K562 (cell line): ENCODE measurements at regions not wholly inside any gene's neighbourhood (a gene's known extent, or its start where the extent isn't known, plus 50 kb on each side); places are given as distances from the start of the nearest gene placed in this dataset.

Experiments
- BDP1 ChIP-seq: IDR thresholded peaks from 3 replicates; pipeline ENCODE4 v1.6.1; 2011; ENCODE audit not compliant: insufficient read length, insufficient read depth
- CC2D1A ChIP-seq: fragments of 450-650 bp; IDR thresholded peaks from 2 replicates; pipeline ENCODE4 v1.6.1; 2017; ENCODE audit warnings: mild to moderate bottlenecking
- CHCHD3 ChIP-seq: fragments of 250-450 bp; sonication (Bioruptor Pico); IDR thresholded peaks from 2 replicates; pipeline ENCODE4 v2.1.2; 2022; ENCODE audit warnings: mild to moderate bottlenecking
- ELF1 ChIP-seq: fragments of 200-800 bp; sonication (Bioruptor generic); IDR thresholded peaks from 2 replicates; pipeline ENCODE4 v1.6.1; 2016; ENCODE audit warnings: missing genetic modification characterization, missing compliant biosample characterization
- HDAC1 ChIP-seq, 2 experiments: fragments of 450-650 bp; IDR thresholded peaks; 2 replicates each; pipeline ENCODE4 v1.6.1; 2016 to 2017; ENCODE audit warnings: inconsistent platforms in 1 of 2, mild to moderate bottlenecking in 1 of 2, moderate library complexity in 1 of 2
- HDAC3 ChIP-seq: fragments of 450-650 bp; IDR thresholded peaks from 2 replicates; pipeline ENCODE4 v1.6.1; 2018; ENCODE audit warnings: borderline replicate concordance, mild to moderate bottlenecking, moderate library complexity; ENCODE audit not compliant: partially characterized antibody
- LCOR ChIP-seq: sonication (generic); formaldehyde crosslinking; IDR thresholded peaks from 2 replicates; pipeline ENCODE4 v1.8.0; 2022; ENCODE audit warnings: mild to moderate bottlenecking, missing genetic modification reagents
- MTA2 ChIP-seq: fragments of 450-650 bp; IDR thresholded peaks from 2 replicates; pipeline ENCODE4 v1.6.1; 2016; ENCODE audit warnings: low read depth
- MYBL2 ChIP-seq, 2 experiments: fragments of 450-650 bp in 1 of 2; sonication (generic) in 1 of 2; formaldehyde crosslinking in 1 of 2; IDR thresholded peaks; 2 replicates each; pipeline versions ENCODE4 v1.6.1 to v1.8.1; 2017 to 2022; ENCODE audit warnings: borderline replicate concordance in 1 of 2, inconsistent platforms in 1 of 2, low read depth in 1 of 2, mild to moderate bottlenecking in 1 of 2, missing genetic modification reagents in 1 of 2, moderate library complexity in 1 of 2
- NBN ChIP-seq: fragments of 450-650 bp; IDR thresholded peaks from 2 replicates; pipeline ENCODE4 v1.6.1; 2016; ENCODE audit warnings: low read depth, mild to moderate bottlenecking
- PYGO2 ChIP-seq: fragments of 450-650 bp; IDR thresholded peaks from 2 replicates; pipeline ENCODE4 v1.6.1; 2016; ENCODE audit warnings: mild to moderate bottlenecking, missing genetic modification characterization, moderate library complexity, missing compliant biosample characterization
- RBM34 ChIP-seq: fragments of 200-400 bp; formaldehyde crosslinking; IDR thresholded peaks from 2 replicates; pipeline ENCODE4 v1.6.1; 2018; ENCODE audit warnings: low read length, borderline replicate concordance; ENCODE audit not compliant: insufficient read depth
- RFX5 ChIP-seq: IDR thresholded peaks from 2 replicates; pipeline ENCODE4 v1.6.1; 2011; ENCODE audit warnings: low read depth, mild to moderate bottlenecking, improper control_type of control experiment, low read length
- RFX7 ChIP-seq: fragments of 250-450 bp; sonication (Bioruptor Pico); IDR thresholded peaks from 2 replicates; pipeline ENCODE4 v1.5.1; 2021; ENCODE audit warnings: mild to moderate bottlenecking
- ZFX ChIP-seq: sonication (generic); formaldehyde crosslinking; IDR thresholded peaks from 2 replicates; pipeline ENCODE4 v1.8.0; 2022; ENCODE audit warnings: mild to moderate bottlenecking, missing genetic modification reagents, moderate library complexity
- ZNF57 ChIP-seq: fragments of 450-650 bp; formaldehyde crosslinking; IDR thresholded peaks from 2 replicates; pipeline ENCODE4 v1.4.0; 2020; ENCODE audit warnings: mild to moderate bottlenecking, moderate library complexity
- TF ChIP-seq, protein P1 (sequence below): sonication (generic); formaldehyde crosslinking; IDR thresholded peaks from 2 replicates; pipeline ENCODE4 v1.8.1; 2022; ENCODE audit warnings: missing genetic modification reagents
- TF ChIP-seq, protein P2 (sequence below): fragments of 250-450 bp; sonication (Bioruptor Pico); IDR thresholded peaks from 2 replicates; pipeline ENCODE4 v1.8.0; 2022; ENCODE audit warnings: inconsistent platforms, mild to moderate bottlenecking, moderate library complexity, borderline replicate concordance
- TF ChIP-seq, protein P3 (sequence below), 2 experiments: fragments of 200-800 bp in 1 of 2; sonication (Bioruptor generic) in 1 of 2; sonication (generic) in 1 of 2; formaldehyde crosslinking in 1 of 2; IDR thresholded peaks in 1 of 2; conservative IDR thresholded peaks in 1 of 2; 2 replicates each; pipeline versions ENCODE4 v1.5.0 to v1.6.1; 2016 to 2020; ENCODE audit warnings: missing compliant biosample characterization in 1 of 2, missing genetic modification characterization in 1 of 2, missing genetic modification reagents in 1 of 2
- TF ChIP-seq, protein P4 (sequence below): fragments of 250-450 bp; sonication (Bioruptor Pico); IDR thresholded peaks from 2 replicates; pipeline ENCODE4 v1.5.0; 2021
- TF ChIP-seq, protein P5 (sequence below): fragments of 250-450 bp; sonication (Bioruptor Pico); IDR thresholded peaks from 2 replicates; pipeline ENCODE4 v1.8.0; 2022; ENCODE audit warnings: inconsistent platforms

DNA sequence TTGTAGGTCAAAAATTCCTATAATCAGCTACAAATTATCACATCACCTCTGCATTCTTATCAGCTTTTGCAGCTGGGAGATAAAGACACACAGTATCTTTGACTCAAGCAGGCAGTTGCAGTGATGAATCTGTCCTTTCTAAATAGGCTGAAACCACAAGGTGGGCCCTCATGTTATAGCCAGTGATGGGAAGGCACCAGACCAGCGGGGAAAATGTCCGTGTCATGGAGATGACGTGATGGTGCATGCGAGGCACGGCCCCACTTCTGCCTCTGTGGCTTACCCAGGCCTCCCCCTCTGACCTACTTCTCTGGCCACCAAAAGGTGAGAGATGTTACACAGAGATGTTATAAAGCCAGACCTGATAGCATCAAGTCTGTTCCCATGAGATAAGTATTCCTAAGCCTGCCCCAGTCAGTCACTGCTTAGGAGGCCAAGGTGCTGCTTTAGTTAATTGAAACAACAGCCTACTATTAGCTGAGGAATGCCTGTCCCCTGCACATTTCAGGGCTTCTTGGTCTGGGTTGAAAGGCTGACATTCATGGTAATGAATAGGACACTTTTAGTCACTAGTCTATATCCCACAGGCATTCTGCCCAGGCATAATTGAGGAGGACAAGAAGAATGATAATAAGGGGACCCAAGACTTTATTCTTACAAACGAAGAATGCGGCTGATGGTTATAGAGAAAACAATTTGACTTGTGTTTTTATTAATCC, 327.9 kb downstream of the LPIN1 start (continued):
- TF ChIP-seq NBN, result peak; percentile 91
- no peak for TF ChIP-seq RBM34
- TF ChIP-seq MYBL2 (IDR thresholded peaks at IDR 0.05; ENCODE audit: low read depth), result no peak
- no peak for TF ChIP-seq MYBL2 (CRISPR knock-in tag; IDR thresholded peaks at IDR 0.05; ENCODE audit: borderline replicate concordance)
- TF ChIP-seq, protein P1, sequence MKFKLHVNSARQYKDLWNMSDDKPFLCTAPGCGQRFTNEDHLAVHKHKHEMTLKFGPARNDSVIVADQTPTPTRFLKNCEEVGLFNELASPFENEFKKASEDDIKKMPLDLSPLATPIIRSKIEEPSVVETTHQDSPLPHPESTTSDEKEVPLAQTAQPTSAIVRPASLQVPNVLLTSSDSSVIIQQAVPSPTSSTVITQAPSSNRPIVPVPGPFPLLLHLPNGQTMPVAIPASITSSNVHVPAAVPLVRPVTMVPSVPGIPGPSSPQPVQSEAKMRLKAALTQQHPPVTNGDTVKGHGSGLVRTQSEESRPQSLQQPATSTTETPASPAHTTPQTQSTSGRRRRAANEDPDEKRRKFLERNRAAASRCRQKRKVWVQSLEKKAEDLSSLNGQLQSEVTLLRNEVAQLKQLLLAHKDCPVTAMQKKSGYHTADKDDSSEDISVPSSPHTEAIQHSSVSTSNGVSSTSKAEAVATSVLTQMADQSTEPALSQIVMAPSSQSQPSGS (CRISPR knock-in tag), result no peak
- TF ChIP-seq, protein P2, sequence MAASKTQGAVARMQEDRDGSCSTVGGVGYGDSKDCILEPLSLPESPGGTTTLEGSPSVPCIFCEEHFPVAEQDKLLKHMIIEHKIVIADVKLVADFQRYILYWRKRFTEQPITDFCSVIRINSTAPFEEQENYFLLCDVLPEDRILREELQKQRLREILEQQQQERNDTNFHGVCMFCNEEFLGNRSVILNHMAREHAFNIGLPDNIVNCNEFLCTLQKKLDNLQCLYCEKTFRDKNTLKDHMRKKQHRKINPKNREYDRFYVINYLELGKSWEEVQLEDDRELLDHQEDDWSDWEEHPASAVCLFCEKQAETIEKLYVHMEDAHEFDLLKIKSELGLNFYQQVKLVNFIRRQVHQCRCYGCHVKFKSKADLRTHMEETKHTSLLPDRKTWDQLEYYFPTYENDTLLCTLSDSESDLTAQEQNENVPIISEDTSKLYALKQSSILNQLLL, result no peak
- TF ChIP-seq, protein P3, sequence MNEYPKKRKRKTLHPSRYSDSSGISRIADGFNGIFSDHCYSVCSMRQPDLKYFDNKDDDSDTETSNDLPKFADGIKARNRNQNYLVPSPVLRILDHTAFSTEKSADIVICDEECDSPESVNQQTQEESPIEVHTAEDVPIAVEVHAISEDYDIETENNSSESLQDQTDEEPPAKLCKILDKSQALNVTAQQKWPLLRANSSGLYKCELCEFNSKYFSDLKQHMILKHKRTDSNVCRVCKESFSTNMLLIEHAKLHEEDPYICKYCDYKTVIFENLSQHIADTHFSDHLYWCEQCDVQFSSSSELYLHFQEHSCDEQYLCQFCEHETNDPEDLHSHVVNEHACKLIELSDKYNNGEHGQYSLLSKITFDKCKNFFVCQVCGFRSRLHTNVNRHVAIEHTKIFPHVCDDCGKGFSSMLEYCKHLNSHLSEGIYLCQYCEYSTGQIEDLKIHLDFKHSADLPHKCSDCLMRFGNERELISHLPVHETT (CRISPR knock-in tag; conservative IDR thresholded peaks at IDR 0.05 in 1 of 2, IDR thresholded peaks at IDR 0.05 in 1 of 2), result peak in 1 of 2 experiments; percentile 68; a peak in 2 of 4 replicates
- peak in 1 of 2 experiments; percentile 94; a peak in 2 of 4 replicates for TF ChIP-seq HDAC1 (IDR thresholded peaks at IDR 0.05)
- TF ChIP-seq, protein P4, sequence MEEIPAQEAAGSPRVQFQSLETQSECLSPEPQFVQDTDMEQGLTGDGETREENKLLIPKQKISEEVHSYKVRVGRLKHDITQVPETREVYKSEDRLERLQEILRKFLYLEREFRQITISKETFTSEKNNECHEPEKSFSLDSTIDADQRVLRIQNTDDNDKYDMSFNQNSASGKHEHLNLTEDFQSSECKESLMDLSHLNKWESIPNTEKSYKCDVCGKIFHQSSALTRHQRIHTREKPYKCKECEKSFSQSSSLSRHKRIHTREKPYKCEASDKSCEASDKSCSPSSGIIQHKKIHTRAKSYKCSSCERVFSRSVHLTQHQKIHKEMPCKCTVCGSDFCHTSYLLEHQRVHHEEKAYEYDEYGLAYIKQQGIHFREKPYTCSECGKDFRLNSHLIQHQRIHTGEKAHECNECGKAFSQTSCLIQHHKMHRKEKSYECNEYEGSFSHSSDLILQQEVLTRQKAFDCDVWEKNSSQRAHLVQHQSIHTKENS, result no peak
- TF ChIP-seq ZFX (CRISPR knock-in tag), result peak; percentile 56; the same call in 1 of the 2 replicates
- TF ChIP-seq, protein P5, sequence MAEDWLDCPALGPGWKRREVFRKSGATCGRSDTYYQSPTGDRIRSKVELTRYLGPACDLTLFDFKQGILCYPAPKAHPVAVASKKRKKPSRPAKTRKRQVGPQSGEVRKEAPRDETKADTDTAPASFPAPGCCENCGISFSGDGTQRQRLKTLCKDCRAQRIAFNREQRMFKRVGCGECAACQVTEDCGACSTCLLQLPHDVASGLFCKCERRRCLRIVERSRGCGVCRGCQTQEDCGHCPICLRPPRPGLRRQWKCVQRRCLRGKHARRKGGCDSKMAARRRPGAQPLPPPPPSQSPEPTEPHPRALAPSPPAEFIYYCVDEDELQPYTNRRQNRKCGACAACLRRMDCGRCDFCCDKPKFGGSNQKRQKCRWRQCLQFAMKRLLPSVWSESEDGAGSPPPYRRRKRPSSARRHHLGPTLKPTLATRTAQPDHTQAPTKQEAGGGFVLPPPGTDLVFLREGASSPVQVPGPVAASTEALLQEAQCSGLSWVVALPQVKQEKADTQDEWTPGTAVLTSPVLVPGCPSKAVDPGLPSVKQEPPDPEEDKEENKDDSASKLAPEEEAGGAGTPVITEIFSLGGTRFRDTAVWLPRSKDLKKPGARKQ, result no peak
- TF ChIP-seq BDP1, result no peak
- TF ChIP-seq MTA2, result peak; percentile 88
- TF ChIP-seq CC2D1A, result peak; percentile 83
- TF ChIP-seq RFX7, result no peak
- no peak for TF ChIP-seq ZNF57 (CRISPR knock-in tag)
- peak; percentile 39; the same call in 1 of the 2 replicates for TF ChIP-seq LCOR (CRISPR knock-in tag)
- TF ChIP-seq PYGO2 (tag), result peak; percentile 26; the same call in 1 of the 2 replicates
- no peak for TF ChIP-seq ELF1 (tag)
- peak; percentile 88 for TF ChIP-seq HDAC3
- no peak for TF ChIP-seq RFX5
- no peak for TF ChIP-seq CHCHD3 (CRISPR knock-in tag)
